PC-9 (cell line): ENCODE measurements at regions not wholly inside any gene's neighbourhood (a gene's known extent, or its start where the extent isn't known, plus 50 kb on each side); places are given as distances from the start of the nearest gene placed in this dataset.

Source experiments
- CTCF ChIP-seq: fragments of 200-600 bp; sonication (generic); conservative IDR thresholded peaks from 2 replicates; pipeline ENCODE4 v1.6.1; 2017; ENCODE audit warnings: mixed run types, antibody characterized with exemption, mild to moderate bottlenecking, moderate library complexity
- EZH2 ChIP-seq: fragments of 200-600 bp; sonication (generic); IDR thresholded peaks from 2 replicates; pipeline ENCODE4 v1.8.0; 2017; ENCODE audit warnings: antibody characterized with exemption, low read depth

- TF ChIP-seq EZH2 (no peak), CTCF (no peak)
Measured at GRCh38 chr10:123433539-123433938, 232.6 kb upstream of the GPR26 start.
